Nephron (organoid): ENCODE measurements at regions not wholly inside any gene's neighbourhood (a gene's known extent, or its start where the extent isn't known, plus 50 kb on each side); places are given as distances from the start of the nearest gene placed in this dataset.

ENCODE experiments used
- H3K27ac Mint-ChIP-seq, 3 experiments: 2 replicates each; pipeline ENCODE4 v1.8.0; 2020; ENCODE audit warnings: mixed read lengths in 3 of 3, mild to moderate bottlenecking in 2 of 3, moderate library complexity in 1 of 3
- H3K27me3 Mint-ChIP-seq: 2 replicates; pipeline ENCODE4 v1.8.0; 2021; ENCODE audit warnings: low read depth, mild to moderate bottlenecking, moderate library complexity, mixed read lengths
- H3K36me3 Mint-ChIP-seq: 2 replicates; pipeline ENCODE4 v1.8.0; 2020; ENCODE audit warnings: low read depth, mixed read lengths
- H3K4me1 Mint-ChIP-seq: 2 replicates; pipeline ENCODE4 v1.8.0; 2020; ENCODE audit warnings: mixed read lengths
- H3K4me3 Mint-ChIP-seq, 3 experiments: 2 replicates each; pipeline ENCODE4 v1.8.0; 2020; ENCODE audit warnings: mild to moderate bottlenecking in 3 of 3, mixed read lengths in 3 of 3, moderate library complexity in 2 of 3
- H3K9me3 Mint-ChIP-seq: 2 replicates; pipeline ENCODE4 v1.8.0; 2020; ENCODE audit warnings: mixed read lengths
- CTCF ChIP-seq, 3 experiments: fragments of 200-600 bp; sonication (generic); IDR thresholded peaks; one replicate each; pipeline ENCODE4 v1.5.0; 2021; ENCODE audit warnings: antibody characterized with exemption in 3 of 3; ENCODE audit not compliant: unreplicated experiment in 3 of 3

- Mint-ChIP-seq H3K4me1 (peaks cover 71% of the 10 kb centered on the region), H3K27ac (peak overlapping the region in 2 of 3 experiments; percentile 37 to 64), H3K36me3 (no peaks in the 10 kb centered on the region), H3K4me3 (no peak overlapping the region), H3K27me3 (peaks cover 6% of the 10 kb centered on the region), H3K9me3 (no peaks in the 10 kb centered on the region)
- TF ChIP-seq CTCF (IDR thresholded peaks at IDR 0.05; ENCODE audit: unreplicated experiment in 3 of 3) = no peak
Observed at GRCh38 chr5:68443091-68443490, 227.5 kb downstream of the PIK3R1 start.

GRCh38 chr5:68444048-68444447, 228.5 kb downstream of the PIK3R1 start:
- Mint-ChIP-seq H3K4me3 (no peak overlapping the region), H3K27me3 (peaks cover 5% of the 10 kb centered on the region), H3K36me3 (no peaks in the 10 kb centered on the region), H3K9me3 (no peaks in the 10 kb centered on the region), H3K27ac (peak overlapping the region; percentile 14 to 77 (median 56)), H3K4me1 (peaks cover 72% of the 10 kb centered on the region)
- no peak for TF ChIP-seq CTCF (IDR thresholded peaks at IDR 0.05; ENCODE audit: unreplicated experiment in 3 of 3)

DNA sequence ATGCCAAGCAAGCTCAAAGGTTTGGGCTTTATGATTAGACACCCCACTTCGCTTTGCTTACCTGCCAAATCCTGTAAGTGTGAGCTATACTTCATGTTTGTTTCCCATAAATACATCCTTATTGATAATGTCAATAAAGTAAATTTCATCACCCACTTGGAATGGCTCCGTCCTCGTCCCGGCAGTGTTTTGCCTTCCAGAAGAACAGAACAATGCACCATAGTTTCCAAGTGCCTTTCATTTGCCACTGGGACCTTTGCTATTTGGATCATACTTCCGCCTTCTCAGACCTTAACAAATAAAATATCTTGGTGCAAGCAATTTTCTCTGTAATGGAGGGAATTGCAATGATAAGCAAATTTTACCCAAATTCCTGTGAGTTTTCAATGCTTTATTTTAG, 229.3 kb downstream of the PIK3R1 start:
- Mint-ChIP-seq H3K4me3 (no peak overlapping the region), H3K27ac (peak overlapping the region; percentile 16 to 77 (median 56)), H3K36me3 (no peaks in the 10 kb centered on the region), H3K27me3 (peaks cover 4% of the 10 kb centered on the region), H3K9me3 (no peaks in the 10 kb centered on the region), H3K4me1 (peaks cover 73% of the 10 kb centered on the region)
- TF ChIP-seq CTCF (IDR thresholded peaks at IDR 0.05; ENCODE audit: unreplicated experiment in 3 of 3) = no peak

DNA sequence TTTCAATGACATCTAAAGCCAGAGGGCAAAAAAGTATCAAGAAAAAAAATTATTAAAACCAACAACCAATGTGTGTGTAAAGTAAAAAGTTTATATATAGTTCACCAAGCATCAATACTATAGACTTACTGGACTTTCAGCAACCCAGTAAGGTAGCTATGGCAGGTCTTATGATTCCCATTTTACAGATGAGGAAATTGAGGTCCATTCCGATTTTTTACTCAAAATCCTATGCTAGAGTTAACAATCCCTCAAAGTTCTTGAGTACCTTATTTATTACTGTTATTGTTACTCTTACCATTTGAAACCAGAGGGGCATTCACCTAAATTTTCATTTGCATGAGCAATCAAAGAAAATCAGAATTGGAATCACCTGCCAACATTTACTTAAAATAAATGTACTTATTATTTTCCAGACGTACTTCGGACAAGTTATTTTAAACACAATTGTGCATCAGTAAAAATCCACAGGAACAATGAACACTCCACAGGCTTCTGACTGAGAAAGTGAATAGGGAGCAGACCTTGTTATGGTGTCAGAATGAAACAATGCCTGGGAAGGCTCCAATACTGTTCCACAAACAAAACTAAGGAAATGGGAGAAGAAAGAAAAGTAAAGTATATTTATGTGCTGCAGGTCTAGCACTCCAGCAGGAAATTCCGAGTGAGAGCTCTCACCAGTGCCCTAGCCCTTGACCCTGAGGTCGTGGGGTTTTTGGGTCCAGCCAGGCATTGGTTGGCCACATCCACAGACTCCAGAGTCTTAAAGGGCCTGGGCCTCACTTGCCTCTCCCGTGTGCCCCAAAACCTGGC, 229.9 kb downstream of the PIK3R1 start:
- H3K36me3 Mint-ChIP-seq = no peaks in the 10 kb centered on the region

GRCh38 chr5:68446070-68446357, 230.5 kb downstream of the PIK3R1 start:
- TF ChIP-seq CTCF (IDR thresholded peaks at IDR 0.05; ENCODE audit: unreplicated experiment in 3 of 3) = no peak
- H3K36me3 Mint-ChIP-seq = no peaks in the 10 kb centered on the region
- peaks cover 70% of the 10 kb centered on the region for H3K4me1 Mint-ChIP-seq
- peaks cover 4% of the 10 kb centered on the region for H3K27me3 Mint-ChIP-seq
- H3K27ac Mint-ChIP-seq = peak overlapping the region; percentile 30 to 70 (median 49)
- H3K9me3 Mint-ChIP-seq = no peaks in the 10 kb centered on the region
- no peak overlapping the region for H3K4me3 Mint-ChIP-seq

More for the DNA sequence above, 229.9 kb downstream of the PIK3R1 start:
- peak overlapping the region; percentile 56 to 77 (median 70) for H3K27ac Mint-ChIP-seq
- H3K27me3 Mint-ChIP-seq = peaks cover 4% of the 10 kb centered on the region
- no peaks in the 10 kb centered on the region for H3K9me3 Mint-ChIP-seq
- no peak for TF ChIP-seq CTCF (IDR thresholded peaks at IDR 0.05; ENCODE audit: unreplicated experiment in 3 of 3)
- peaks cover 73% of the 10 kb centered on the region for H3K4me1 Mint-ChIP-seq
- H3K4me3 Mint-ChIP-seq = no peak overlapping the region

DNA sequence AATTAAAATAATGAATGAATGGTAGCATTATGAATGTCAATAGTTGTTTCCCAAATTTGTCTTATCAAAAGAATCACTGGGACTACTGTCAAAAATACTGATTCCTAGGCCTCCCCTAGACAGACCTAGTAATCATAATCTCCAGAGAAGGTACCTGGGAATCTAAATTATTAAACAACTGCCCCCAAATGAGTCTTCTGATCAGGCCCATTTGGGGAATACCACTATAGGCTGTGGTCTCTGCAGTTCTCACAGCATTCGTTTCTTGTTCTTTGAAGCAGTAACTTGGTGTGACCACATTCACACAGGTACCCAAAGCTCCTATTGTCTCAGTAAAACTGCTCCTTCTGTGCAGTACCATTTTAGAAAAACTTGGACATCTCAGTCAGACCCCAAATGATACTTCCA, 230.9 kb downstream of the PIK3R1 start:
- Mint-ChIP-seq H3K27ac (peak overlapping the region; percentile 30 to 70 (median 68)), H3K9me3 (no peaks in the 10 kb centered on the region), H3K36me3 (no peaks in the 10 kb centered on the region), H3K4me3 (no peak overlapping the region), H3K27me3 (peaks cover 4% of the 10 kb centered on the region), H3K4me1 (peaks cover 65% of the 10 kb centered on the region)
- TF ChIP-seq CTCF (IDR thresholded peaks at IDR 0.05; ENCODE audit: unreplicated experiment in 3 of 3) = no peak
